ENCODE measurements at regions not wholly inside any gene's neighbourhood (a gene's known extent, or its start where the extent isn't known, plus 50 kb on each side); places are given as distances from the start of the nearest gene placed in this dataset.

- H3K27ac ChIP-seq (ENCODE audit: poor library complexity, severe bottlenecking), result no peak overlapping the region
- H3K27me3 ChIP-seq (ENCODE audit: insufficient read depth, poor library complexity, severe bottlenecking), result no peaks in the 10 kb centered on the region
- no peaks in the 10 kb centered on the region for H3K9me3 ChIP-seq (ENCODE audit: severe bottlenecking)
- TF ChIP-seq CTCF (IDR thresholded peaks at IDR 0.05; ENCODE audit: poor library complexity, severe bottlenecking), result no peak
- no peak overlapping the region for H3K4me3 ChIP-seq (ENCODE audit: severe bottlenecking)
- ATAC-seq (ENCODE audit: low read depth), result no peak
- H3K4me1 ChIP-seq (ENCODE audit: insufficient read depth, poor library complexity, severe bottlenecking), result no peaks in the 10 kb centered on the region
- no peak for DNase-seq (ENCODE audit: low spot score)
- no peaks in the 10 kb centered on the region for H3K36me3 ChIP-seq (ENCODE audit: low read depth)
Observed at GRCh38 chr2:83176539-83176938, 1282.5 kb downstream of the SUCLG1 start.

GRCh38 chr2:83172841-83173240 lies 1286.2 kb downstream of the SUCLG1 start:
- H3K36me3 ChIP-seq (ENCODE audit: low read depth), result no peaks in the 10 kb centered on the region
- no peaks in the 10 kb centered on the region for H3K27me3 ChIP-seq (ENCODE audit: insufficient read depth, poor library complexity, severe bottlenecking)
- no peak overlapping the region for H3K27ac ChIP-seq (ENCODE audit: poor library complexity, severe bottlenecking)
- no peak for TF ChIP-seq CTCF (IDR thresholded peaks at IDR 0.05; ENCODE audit: poor library complexity, severe bottlenecking)
- H3K4me3 ChIP-seq (ENCODE audit: severe bottlenecking), result no peak overlapping the region
- ATAC-seq (ENCODE audit: low read depth) (no peak), DNase-seq (ENCODE audit: low spot score) (no peak)
- H3K9me3 ChIP-seq (ENCODE audit: severe bottlenecking), result no peaks in the 10 kb centered on the region
- no peaks in the 10 kb centered on the region for H3K4me1 ChIP-seq (ENCODE audit: insufficient read depth, poor library complexity, severe bottlenecking)

- H3K36me3 ChIP-seq (ENCODE audit: low read depth), result no peaks in the 10 kb centered on the region
- H3K4me3 ChIP-seq (ENCODE audit: severe bottlenecking), result no peak overlapping the region
- H3K27ac ChIP-seq (ENCODE audit: poor library complexity, severe bottlenecking), result no peak overlapping the region
- H3K27me3 ChIP-seq (ENCODE audit: insufficient read depth, poor library complexity, severe bottlenecking), result no peaks in the 10 kb centered on the region
- TF ChIP-seq CTCF (IDR thresholded peaks at IDR 0.05; ENCODE audit: poor library complexity, severe bottlenecking), result no peak
- DNase-seq (ENCODE audit: low spot score) (no peak), ATAC-seq (ENCODE audit: low read depth) (no peak)
- H3K4me1 ChIP-seq (ENCODE audit: insufficient read depth, poor library complexity, severe bottlenecking), result no peaks in the 10 kb centered on the region
- H3K9me3 ChIP-seq (ENCODE audit: severe bottlenecking), result no peaks in the 10 kb centered on the region
Observed at GRCh38 chr2:83168377-83168776, 1290.7 kb downstream of the SUCLG1 start.

- no peak for DNase-seq (ENCODE audit: low spot score)
- Histone ChIP-seq H3K27me3 (ENCODE audit: insufficient read depth, poor library complexity, severe bottlenecking) (no peaks in the 10 kb centered on the region), H3K4me1 (ENCODE audit: insufficient read depth, poor library complexity, severe bottlenecking) (no peaks in the 10 kb centered on the region), H3K36me3 (ENCODE audit: low read depth) (no peaks in the 10 kb centered on the region), H3K4me3 (ENCODE audit: severe bottlenecking) (no peak overlapping the region), H3K9me3 (ENCODE audit: severe bottlenecking) (no peaks in the 10 kb centered on the region), H3K27ac (ENCODE audit: poor library complexity, severe bottlenecking) (no peak overlapping the region)
- no peak for ATAC-seq (ENCODE audit: low read depth)
- TF ChIP-seq CTCF (IDR thresholded peaks at IDR 0.05; ENCODE audit: poor library complexity, severe bottlenecking), result no peak
Observed at GRCh38 chr2:83162421-83162820, 1296.7 kb downstream of the SUCLG1 start.

- Histone ChIP-seq H3K27me3 (ENCODE audit: insufficient read depth, poor library complexity, severe bottlenecking) (no peaks in the 10 kb centered on the region), H3K4me1 (ENCODE audit: insufficient read depth, poor library complexity, severe bottlenecking) (no peaks in the 10 kb centered on the region), H3K36me3 (ENCODE audit: low read depth) (no peaks in the 10 kb centered on the region), H3K9me3 (ENCODE audit: severe bottlenecking) (no peaks in the 10 kb centered on the region), H3K27ac (ENCODE audit: poor library complexity, severe bottlenecking) (no peak overlapping the region), H3K4me3 (ENCODE audit: severe bottlenecking) (no peak overlapping the region)
- no peak for ATAC-seq (ENCODE audit: low read depth)
- DNase-seq (ENCODE audit: low spot score), result no peak
- no peak for TF ChIP-seq CTCF (IDR thresholded peaks at IDR 0.05; ENCODE audit: poor library complexity, severe bottlenecking)
Observed at GRCh38 chr2:83160571-83160970, 1298.5 kb downstream of the SUCLG1 start.

Measured in RWPE2 (cell line).